IPS DF 6.9 (cell line): ENCODE measurements at regions not wholly inside any gene's neighbourhood (a gene's known extent, or its start where the extent isn't known, plus 50 kb on each side); places are given as distances from the start of the nearest gene placed in this dataset.
"Not testable (repeated sequence)": the region's sequence is repeated elsewhere in the genome, so short reads cannot be mapped to it uniquely, and the experiment has no call there.

ENCODE experiments used
- DNase-seq: peaks from one replicate; pipeline ENCODE4 v3.0.0-alpha.2; 2013; ENCODE audit warnings: low read depth, low spot score
- H3K27ac ChIP-seq: one replicate; pipeline ENCODE4 v1.5.1; 2013; ENCODE audit warnings: low read length, control low read depth
- H3K27me3 ChIP-seq: 2 replicates; pipeline ENCODE4 v1.6.1; 2013; ENCODE audit warnings: mild to moderate bottlenecking, low read length; ENCODE audit not compliant: control insufficient read depth, insufficient read depth
- H3K36me3 ChIP-seq: 2 replicates; pipeline ENCODE4 v1.6.1; 2013; ENCODE audit warnings: low read length; ENCODE audit not compliant: control insufficient read depth, insufficient read depth
- H3K4me1 ChIP-seq: 2 replicates; pipeline ENCODE4 v1.6.1; 2013; ENCODE audit warnings: low read length; ENCODE audit not compliant: control insufficient read depth, insufficient read depth
- H3K4me3 ChIP-seq: 2 replicates; pipeline ENCODE4 v1.5.1; 2013; ENCODE audit warnings: mild to moderate bottlenecking, low read length
- H3K9me3 ChIP-seq: 2 replicates; pipeline ENCODE4 v1.6.1; 2013; ENCODE audit warnings: low read length, inconsistent platforms; ENCODE audit not compliant: control insufficient read depth, insufficient read depth
- WGBS: extraction: QIAGEN DNeasy Blood & Tissue Kit; methylation state at CpG from one replicate; pipeline ENCODE4 v1.1.7; 2013; ENCODE audit warnings: mixed read lengths, missing lambda C conversion rate; ENCODE audit not compliant: insufficient read length, insufficient coverage; 5-methylcytosine and 5-hydroxymethylcytosine counted together

- H3K4me1 ChIP-seq: no peaks in the 10 kb centered on the region
- no CpG with 5 or more reads among the region's 10 CpGs for WGBS
- DNase-seq: no peak
- H3K27me3 ChIP-seq: no peaks in the 10 kb centered on the region
- H3K9me3 ChIP-seq: no peaks in the 10 kb centered on the region
- no peaks in the 10 kb centered on the region for H3K36me3 ChIP-seq
- H3K4me3 ChIP-seq: no peak overlapping the region
- H3K27ac ChIP-seq: no peak overlapping the region
These were observed 494.2 kb upstream of the RAB6C start for GRCh38 chr2:129484999-129485897.

GRCh38 chr2:129488376-129488775 lies 491.1 kb upstream of the RAB6C start:
- no peaks in the 10 kb centered on the region for H3K9me3 ChIP-seq
- H3K36me3 ChIP-seq: no peaks in the 10 kb centered on the region
- no peak for DNase-seq
- no peaks in the 10 kb centered on the region for H3K4me1 ChIP-seq
- WGBS: no CpG with 5 or more reads among the region's 4 CpGs
- no peak overlapping the region for H3K4me3 ChIP-seq
- no peaks in the 10 kb centered on the region for H3K27me3 ChIP-seq
- no peak overlapping the region for H3K27ac ChIP-seq

- H3K4me1 ChIP-seq: no peaks in the 10 kb centered on the region
- H3K4me3 ChIP-seq: no peak overlapping the region
- H3K36me3 ChIP-seq: no peaks in the 10 kb centered on the region
- no peak for DNase-seq
- H3K27me3 ChIP-seq: no peaks in the 10 kb centered on the region
- H3K27ac ChIP-seq: no peak overlapping the region
- WGBS: no CpG with 5 or more reads among the region's 7 CpGs
- no peaks in the 10 kb centered on the region for H3K9me3 ChIP-seq
These were observed 488.8 kb upstream of the RAB6C start for GRCh38 chr2:129490641-129491040.

GRCh38 chr2:129491308-129491707 lies 488.2 kb upstream of the RAB6C start:
- H3K36me3 ChIP-seq: no peaks in the 10 kb centered on the region
- no peaks in the 10 kb centered on the region for H3K4me1 ChIP-seq
- H3K4me3 ChIP-seq: no peak overlapping the region
- H3K27me3 ChIP-seq: no peaks in the 10 kb centered on the region
- H3K9me3 ChIP-seq: no peaks in the 10 kb centered on the region
- no peak for DNase-seq
- WGBS: no CpG with 5 or more reads among the region's 2 CpGs
- H3K27ac ChIP-seq: no peak overlapping the region

- Histone ChIP-seq H3K27ac (no peak overlapping the region), H3K4me1 (no peaks in the 10 kb centered on the region), H3K9me3 (no peaks in the 10 kb centered on the region), H3K4me3 (no peak overlapping the region), H3K27me3 (no peaks in the 10 kb centered on the region), H3K36me3 (no peaks in the 10 kb centered on the region)
- no CpG with 5 or more reads among the region's 4 CpGs for WGBS
- no peak for DNase-seq
These were observed 486.9 kb upstream of the RAB6C start for GRCh38 chr2:129492548-129492947.

GRCh38 chr2:129499747-129500146 lies 479.7 kb upstream of the RAB6C start:
- WGBS: no CpG with 5 or more reads among the region's 2 CpGs
- Histone ChIP-seq H3K4me1 (no peaks in the 10 kb centered on the region), H3K4me3 (no peak overlapping the region), H3K36me3 (no peaks in the 10 kb centered on the region), H3K27ac (no peak overlapping the region), H3K9me3 (no peaks in the 10 kb centered on the region), H3K27me3 (no peaks in the 10 kb centered on the region; the same call in 1 of the 2 replicates)
- DNase-seq: no peak

- no CpG with 5 or more reads among the region's 4 CpGs for WGBS
These were observed 476.7 kb upstream of the RAB6C start for GRCh38 chr2:129502781-129503180.

GRCh38 chr2:129504646-129505045 lies 474.8 kb upstream of the RAB6C start:
- no CpG with 5 or more reads among the region's 3 CpGs for WGBS

More at GRCh38 chr2:129502781-129503180, 476.7 kb upstream of the RAB6C start:
- Histone ChIP-seq H3K36me3 (no peaks in the 10 kb centered on the region), H3K27ac (no peak overlapping the region), H3K4me1 (no peaks in the 10 kb centered on the region), H3K9me3 (no peaks in the 10 kb centered on the region), H3K4me3 (no peak overlapping the region), H3K27me3 (no peaks in the 10 kb centered on the region; the same call in 1 of the 2 replicates)
- no peak for DNase-seq

GRCh38 chr2:129518937-129519336 lies 460.5 kb upstream of the RAB6C start:
- no peak for DNase-seq
- Histone ChIP-seq H3K27me3 (no peaks in the 10 kb centered on the region), H3K4me1 (no peaks in the 10 kb centered on the region), H3K9me3 (no peaks in the 10 kb centered on the region), H3K27ac (no peak overlapping the region), H3K36me3 (no peaks in the 10 kb centered on the region), H3K4me3 (no peak overlapping the region)
- WGBS: no CpG with 5 or more reads among the region's 4 CpGs

More at GRCh38 chr2:129504646-129505045, 474.8 kb upstream of the RAB6C start:
- DNase-seq: no peak
- H3K36me3 ChIP-seq: no peaks in the 10 kb centered on the region
- no peak overlapping the region for H3K27ac ChIP-seq
- H3K27me3 ChIP-seq: no peaks in the 10 kb centered on the region; the same call in 1 of the 2 replicates
- H3K4me1 ChIP-seq: no peaks in the 10 kb centered on the region
- no peak overlapping the region for H3K4me3 ChIP-seq
- H3K9me3 ChIP-seq: no peaks in the 10 kb centered on the region

- H3K36me3 ChIP-seq, H3K4me3 ChIP-seq, H3K9me3 ChIP-seq, H3K27me3 ChIP-seq, DNase-seq, H3K27ac ChIP-seq, H3K4me1 ChIP-seq: not testable (repeated sequence)
- WGBS: no CpG with 5 or more reads among the region's 9 CpGs
These were observed 447.3 kb upstream of the RAB6C start for GRCh38 chr2:129532158-129532557.

GRCh38 chr2:129548880-129549279 lies 430.6 kb upstream of the RAB6C start:
- no peaks in the 10 kb centered on the region for H3K27me3 ChIP-seq
- H3K27ac ChIP-seq: no peak overlapping the region
- no peaks in the 10 kb centered on the region for H3K9me3 ChIP-seq
- DNase-seq: no peak
- no CpG with 5 or more reads among the region's 3 CpGs for WGBS
- H3K4me3 ChIP-seq: no peak overlapping the region
- peaks cover 1% of the 10 kb centered on the region; the same call in 1 of the 2 replicates for H3K4me1 ChIP-seq
- no peaks in the 10 kb centered on the region for H3K36me3 ChIP-seq
